ENCODE measurements at regions not wholly inside any gene's neighbourhood (a gene's known extent, or its start where the extent isn't known, plus 50 kb on each side); places are given as distances from the start of the nearest gene placed in this dataset.

DNA sequence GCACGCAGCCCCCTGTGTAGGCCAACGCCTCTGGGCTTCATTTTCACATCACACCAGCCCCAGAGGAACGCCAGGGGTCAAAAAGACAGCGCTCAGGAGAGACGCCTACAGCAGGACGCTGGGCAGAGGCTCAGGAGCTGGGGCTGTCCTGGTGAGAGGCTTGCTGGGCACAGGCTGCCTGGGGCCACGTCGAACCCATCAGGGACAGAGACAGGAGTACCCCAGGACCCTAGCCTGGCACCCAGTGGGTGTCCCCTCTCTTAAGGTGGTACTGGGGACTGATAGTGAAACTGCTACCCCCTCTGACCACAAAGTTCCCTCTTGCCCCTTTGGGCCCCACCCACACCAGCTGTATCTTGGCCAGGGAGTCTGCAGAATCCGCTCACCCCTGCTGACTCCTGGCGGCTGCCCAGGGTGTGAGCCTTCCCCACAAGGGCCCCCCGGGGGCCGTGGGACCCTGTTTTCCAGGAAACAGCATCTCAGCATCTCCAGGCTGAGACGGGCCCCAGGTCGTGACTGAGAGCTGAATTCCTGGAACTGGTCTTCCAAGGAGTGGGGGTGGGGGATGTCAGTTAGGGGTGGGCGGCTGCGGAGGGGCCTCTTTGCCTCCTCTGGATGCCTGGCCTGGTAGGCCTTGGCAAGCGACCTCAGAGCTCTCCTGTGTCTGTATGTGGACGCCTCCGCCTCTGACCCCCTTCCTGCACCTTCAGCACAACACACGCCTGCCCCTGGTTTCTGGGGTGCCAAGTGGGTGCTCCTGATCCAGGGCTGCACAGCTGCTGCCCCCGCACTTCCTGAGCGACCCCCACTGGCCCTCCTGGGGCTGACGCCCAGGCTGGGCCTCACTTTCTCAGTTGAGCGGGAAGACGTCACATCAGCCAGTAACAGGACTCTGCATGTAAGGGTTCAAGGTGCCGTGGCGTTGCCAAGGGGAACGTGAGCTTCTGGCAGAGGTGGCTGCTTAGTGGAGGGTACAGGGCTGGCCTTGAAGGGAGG is 321.9 kb upstream of the RTL1 start:
- DNase-seq (ENCODE audit: low read depth) = no peak

DNA sequence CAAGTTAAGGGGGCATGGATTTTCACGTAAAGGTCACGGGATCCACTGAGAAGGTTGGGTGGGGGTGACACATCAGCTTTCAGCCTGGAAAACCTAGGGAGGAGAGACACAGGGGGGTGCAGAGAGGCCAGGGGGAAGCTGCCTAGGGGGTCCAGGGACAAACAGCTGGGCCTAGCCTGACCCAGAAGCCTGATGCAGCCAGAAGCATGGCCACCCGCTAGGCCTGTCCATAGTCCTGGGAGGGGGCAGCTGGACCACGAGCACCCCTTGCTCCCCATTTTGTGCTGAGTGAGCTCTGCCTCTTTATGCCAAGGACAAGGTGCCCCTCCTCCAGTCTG is 322.7 kb upstream of the RTL1 start:
- no peak for DNase-seq (ENCODE audit: low read depth)

GRCh38 chr14:101226603-101227425 is 323.3 kb upstream of the RTL1 start:
- peak; percentile 2 for DNase-seq (ENCODE audit: low read depth)

DNA sequence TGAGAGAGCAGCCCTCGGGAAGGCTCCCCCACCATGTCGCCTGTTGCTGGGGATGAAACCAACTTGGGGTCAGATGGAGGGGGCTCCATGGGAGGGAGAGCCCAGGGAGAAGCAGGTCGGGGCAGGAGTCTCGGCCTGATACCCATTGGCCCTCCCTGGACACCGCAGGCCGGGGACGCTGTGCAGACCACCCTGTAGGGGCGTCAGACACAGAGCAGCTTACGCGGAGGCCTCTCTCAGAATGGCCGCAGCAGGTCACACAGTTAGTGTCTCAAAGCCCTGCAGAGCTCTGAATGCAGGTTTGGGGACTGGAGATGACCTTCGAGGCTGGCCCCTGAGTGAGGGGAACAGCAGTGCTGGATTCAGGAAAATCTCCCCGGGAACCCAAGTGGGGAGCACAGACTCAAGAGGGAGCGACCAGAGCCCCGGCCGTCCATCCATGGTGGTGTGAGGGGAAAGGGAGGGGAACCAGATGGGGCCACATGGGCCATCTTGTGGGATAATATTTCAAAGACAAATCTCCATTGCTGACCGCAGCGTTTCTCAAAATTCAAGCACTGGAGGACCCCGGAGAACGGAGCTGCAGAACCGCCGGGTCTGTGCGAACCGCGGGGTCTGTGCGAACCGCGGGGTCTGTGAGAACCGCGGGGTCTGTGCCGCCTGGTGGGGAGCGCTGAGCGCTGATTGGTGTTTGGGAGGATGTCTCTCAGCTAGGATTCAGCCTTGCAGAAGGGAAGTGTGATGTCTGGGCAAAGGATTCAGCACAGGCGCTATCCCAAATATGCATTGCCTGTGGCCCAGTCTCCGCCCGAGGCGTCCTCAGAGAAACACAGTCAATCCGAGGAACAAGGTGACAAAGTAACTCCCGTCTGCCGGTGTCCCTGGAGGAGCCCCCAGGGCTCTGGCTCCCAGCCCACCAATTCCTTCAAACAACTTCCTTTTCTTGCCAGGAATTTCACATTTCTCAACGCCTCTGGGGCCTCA is 324.4 kb upstream of the RTL1 start:
- DNase-seq (ENCODE audit: low read depth) = no peak

GRCh38 chr14:101228949-101229541 is 325.5 kb upstream of the RTL1 start:
- no peak for DNase-seq (ENCODE audit: low read depth)

- DNase-seq (ENCODE audit: low read depth) = no peak
These were observed 326.1 kb upstream of the RTL1 start for GRCh38 chr14:101229666-101230065.

GRCh38 chr14:101230161-101230850 is 326.8 kb upstream of the RTL1 start:
- no peak for DNase-seq (ENCODE audit: low read depth)

DNA sequence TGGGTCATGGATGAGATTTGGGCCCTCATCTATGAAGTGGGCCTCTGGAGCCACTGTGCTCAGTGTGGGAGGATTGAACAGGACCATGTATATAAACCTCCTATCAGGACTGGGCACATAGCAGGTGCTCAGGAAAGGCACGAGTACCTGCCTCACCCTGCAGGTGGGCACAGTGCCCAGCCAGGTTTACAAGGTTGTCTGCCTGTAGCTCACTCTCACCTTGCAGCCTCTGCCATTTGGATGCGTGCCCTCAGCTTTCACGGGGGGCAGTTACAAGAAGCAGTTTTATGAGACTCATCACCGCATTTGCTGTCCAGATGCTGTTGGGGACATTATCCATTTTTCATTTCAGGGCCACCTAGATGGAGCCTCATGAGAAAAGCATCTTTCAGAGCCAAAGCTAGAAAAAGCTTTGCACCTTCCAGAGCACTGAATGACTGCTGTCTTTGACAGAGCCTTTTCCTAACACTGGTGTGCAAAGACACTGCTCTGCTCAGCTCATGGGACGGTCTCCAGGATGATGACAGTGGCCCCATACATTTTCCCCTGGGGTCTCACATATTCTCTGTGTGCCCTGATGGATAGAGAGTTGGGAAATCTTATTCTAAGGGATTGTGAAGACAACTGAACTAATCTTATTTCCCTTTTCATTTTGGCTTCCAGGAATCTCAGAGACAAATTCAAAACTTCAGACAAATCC is 327.5 kb upstream of the RTL1 start:
- no peak for DNase-seq (ENCODE audit: low read depth)

GRCh38 chr14:101231828-101232227 is 328.3 kb upstream of the RTL1 start:
- no peak for DNase-seq (ENCODE audit: low read depth)

GRCh38 chr14:101232340-101233020 is 328.8 kb upstream of the DIO3 start:
- no peak for DNase-seq (ENCODE audit: low read depth)

GRCh38 chr14:101233021-101233366 is 328.3 kb upstream of the DIO3 start:
- DNase-seq (ENCODE audit: low read depth) = no peak

- no peak for DNase-seq (ENCODE audit: low read depth)
These were observed 327.9 kb upstream of the DIO3 start for GRCh38 chr14:101233391-101233790.

GRCh38 chr14:101233808-101234207 is 327.5 kb upstream of the DIO3 start:
- DNase-seq (ENCODE audit: low read depth) = no peak

DNA sequence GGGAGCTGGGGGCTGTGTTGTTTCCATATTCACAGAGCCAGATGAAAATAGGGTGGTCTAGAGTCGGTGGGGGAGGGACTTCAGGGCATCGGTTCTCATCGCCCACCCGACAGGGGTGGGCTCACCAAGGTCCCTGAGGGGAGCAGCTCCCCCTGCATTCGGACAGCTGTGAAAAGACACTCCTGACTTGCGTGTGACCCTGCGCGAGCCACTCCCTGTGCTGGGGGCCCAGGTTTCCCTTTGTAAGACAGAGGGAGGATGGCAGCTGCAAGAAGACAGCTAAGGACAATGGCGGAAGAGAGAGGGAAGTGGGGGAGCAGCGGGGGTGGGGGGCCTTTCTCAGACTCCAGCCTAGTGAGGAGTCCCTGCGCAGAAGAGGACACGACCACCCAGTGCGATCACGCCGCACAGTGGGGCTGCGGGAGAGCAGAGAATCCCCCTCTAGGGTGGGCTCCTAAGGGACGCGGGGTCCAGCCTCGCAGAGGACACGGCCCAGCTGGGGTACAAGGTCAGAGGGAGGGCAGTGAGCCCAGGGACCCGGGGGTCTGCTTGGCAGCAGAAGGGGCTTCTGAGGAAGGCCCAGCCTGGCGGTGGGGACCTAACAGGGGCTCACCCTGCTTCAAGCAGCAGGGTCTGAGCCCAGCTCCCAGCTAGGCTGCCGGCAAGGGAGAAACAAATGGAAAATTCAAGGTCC is 326.9 kb upstream of the DIO3 start:
- DNase-seq (ENCODE audit: low read depth) = no peak

DNA sequence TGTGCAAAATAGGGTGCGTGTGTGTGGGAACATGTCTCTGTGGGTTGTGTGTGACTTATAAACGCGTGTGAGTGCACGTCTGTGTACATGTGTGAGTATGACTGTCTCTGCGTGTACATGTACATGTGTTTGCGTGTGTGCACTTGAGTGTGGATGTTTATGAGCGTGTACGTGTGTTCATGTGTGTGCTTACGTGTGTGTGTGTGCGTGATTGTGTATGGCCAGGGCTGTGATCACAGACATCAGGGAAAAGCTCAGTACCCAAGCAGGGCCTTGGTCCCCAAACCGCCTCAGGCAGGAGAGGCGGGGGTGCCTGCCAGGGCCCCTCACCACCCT is 326.3 kb upstream of the DIO3 start:
- no peak for DNase-seq (ENCODE audit: low read depth)

- peak; percentile 8 for DNase-seq (ENCODE audit: low read depth)
These were observed 325.8 kb upstream of the DIO3 start for GRCh38 chr14:101235335-101236103.

DNA sequence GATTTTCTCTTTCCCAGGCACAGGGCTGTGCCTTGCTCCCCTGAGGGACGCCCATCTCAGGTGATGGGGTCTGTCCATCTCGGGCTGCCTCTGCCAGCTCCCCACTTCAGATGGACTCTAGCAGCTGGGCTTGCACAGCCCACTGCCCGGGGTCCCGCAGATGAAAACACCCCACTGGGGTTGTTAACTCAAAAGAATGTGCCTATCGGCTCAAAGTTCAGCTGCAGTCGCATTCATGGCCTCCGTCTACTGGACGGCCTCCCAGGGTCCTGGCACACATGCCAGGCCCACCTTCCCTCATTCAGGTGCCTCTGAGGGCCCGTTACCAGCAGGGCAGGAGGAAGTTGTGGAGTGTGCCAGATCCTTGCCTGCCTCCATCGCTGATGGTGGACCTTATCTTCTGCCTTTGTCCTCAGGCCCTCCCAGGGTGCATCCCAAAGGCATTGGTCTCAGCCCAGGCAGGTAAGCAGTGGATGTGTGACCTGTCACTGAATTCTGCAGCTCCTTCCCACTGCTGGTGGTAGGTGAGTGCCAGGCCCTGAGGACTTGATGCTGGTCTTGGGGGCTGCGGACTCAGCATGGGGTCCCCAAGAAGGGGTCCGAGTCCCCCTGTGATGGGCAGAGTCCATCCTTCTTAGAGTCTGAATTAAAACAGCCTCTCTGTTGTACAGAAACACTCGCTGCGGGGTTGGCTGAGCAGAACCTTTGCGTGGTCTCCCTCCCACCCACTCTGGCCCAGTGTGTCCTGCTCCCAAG is 324.6 kb upstream of the DIO3 start:
- no peak for DNase-seq (ENCODE audit: low read depth)
